Brain microvascular endothelial cell (primary cell): ENCODE measurements at regions not wholly inside any gene's neighbourhood (a gene's known extent, or its start where the extent isn't known, plus 50 kb on each side); places are given as distances from the start of the nearest gene placed in this dataset.

Experiments
- DNase-seq: peaks from one replicate; pipeline ENCODE4 v3.0.0-alpha.2; 2020
- H3K27ac ChIP-seq: fragments of 250-450 bp; sonication (Bioruptor Pico); 2 replicates; pipeline ENCODE4 v1.5.1; 2020; ENCODE audit warnings: mild to moderate bottlenecking, moderate library complexity
- H3K27me3 ChIP-seq: fragments of 250-450 bp; sonication (Bioruptor Pico); replicated peaks from 2 replicates; pipeline ENCODE4 v1.5.1; 2020; ENCODE audit warnings: mild to moderate bottlenecking
- H3K36me3 ChIP-seq: fragments of 250-450 bp; sonication (Bioruptor Pico); replicated peaks from 2 replicates; pipeline ENCODE4 v1.5.1; 2020; ENCODE audit warnings: mild to moderate bottlenecking
- H3K4me3 ChIP-seq: 2 replicates; pipeline ENCODE4 v1.5.1; 2011; ENCODE audit warnings: low read depth, mild to moderate bottlenecking, control low read depth, low read length, moderate library complexity
- CTCF ChIP-seq: IDR thresholded peaks from 2 replicates; pipeline ENCODE4 v1.5.1; 2011; ENCODE audit warnings: low read depth, mild to moderate bottlenecking, moderate library complexity, low read length, control low read depth, inconsistent platforms; ENCODE audit errors: missing control alignments
- in situ Hi-C: cut with HindIII; loops from 2 replicates; pipeline ENCODE4 v1.10.0; 2017; ENCODE audit warnings: low sequenced_read_pairs, low pct_ligation_motif_present

DNA sequence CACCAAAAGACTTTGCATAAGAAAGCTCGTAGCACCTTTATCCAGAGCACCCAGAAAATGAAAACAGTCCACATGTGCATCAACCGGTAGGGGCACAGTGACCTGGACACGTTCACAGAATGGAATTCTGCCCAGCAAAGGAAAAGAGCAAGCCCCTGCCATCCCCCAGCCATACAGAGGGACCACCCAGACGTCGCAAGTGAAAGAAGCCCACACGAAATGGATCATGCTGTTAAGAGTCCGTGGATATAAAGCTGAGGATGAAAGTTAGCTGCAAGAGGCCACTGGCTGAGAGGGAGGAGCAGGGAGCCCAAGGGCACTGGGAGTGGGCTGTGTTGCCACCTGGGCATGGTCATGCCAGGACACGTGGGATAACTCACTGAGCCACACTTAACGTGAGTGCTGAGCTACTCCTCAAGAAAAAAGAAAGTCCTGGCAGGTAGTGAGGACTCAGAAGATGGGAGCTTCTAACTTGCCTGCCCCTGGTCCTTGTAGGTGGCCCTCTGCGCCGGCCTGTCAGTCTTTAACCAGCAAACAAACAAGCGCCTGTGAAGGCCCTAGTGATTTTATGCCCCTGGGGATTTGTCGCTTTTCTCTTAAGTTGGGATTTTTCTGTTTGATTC, 190.7 kb downstream of the C16orf95 start:
- in situ Hi-C loops, result no loop called here
- Histone ChIP-seq H3K36me3 (no peaks in the 10 kb centered on the region), H3K27me3 (no peaks in the 10 kb centered on the region), H3K27ac (no peak overlapping the region), H3K4me3 (no peak overlapping the region)
- TF ChIP-seq CTCF, result no peak
- no peak for DNase-seq

DNA sequence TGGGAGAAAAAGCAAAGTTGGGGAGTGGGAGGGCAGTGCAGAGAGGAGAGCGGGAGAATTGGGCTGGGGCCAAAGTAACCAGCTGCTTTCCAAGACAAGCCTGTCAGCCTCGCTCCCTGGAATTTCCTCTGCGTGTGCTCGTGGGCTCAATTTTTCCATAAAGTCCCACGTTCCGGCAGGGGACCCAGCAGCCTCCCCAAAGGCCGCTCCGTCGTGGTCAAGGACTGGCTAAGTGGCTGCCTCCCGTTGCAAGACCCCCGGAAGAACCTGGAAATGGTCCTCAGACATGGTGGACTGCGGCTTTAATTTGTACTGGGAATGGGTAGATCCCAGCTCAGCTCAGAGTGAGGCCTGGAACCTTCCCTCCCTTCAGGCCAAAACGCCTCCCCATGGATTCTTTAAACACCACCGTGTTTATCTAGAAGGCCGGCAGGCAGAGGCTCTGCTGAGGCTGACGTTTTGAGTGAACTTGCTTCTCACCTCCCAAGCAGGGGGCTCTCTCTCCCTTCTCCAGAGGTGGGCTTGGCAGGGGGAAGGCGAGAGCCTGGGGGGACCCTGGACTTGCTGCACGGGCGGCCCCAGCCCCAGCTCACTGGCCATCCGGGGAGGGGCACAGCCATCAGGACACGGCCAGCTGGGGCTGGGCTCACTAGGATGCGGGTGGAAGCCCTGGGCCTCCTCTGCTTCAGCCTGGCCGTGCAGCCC, 190.0 kb downstream of the C16orf95 start:
- in situ Hi-C loops, result no loop called here

GRCh38 chr16:87127766-87128147, 189.4 kb downstream of the C16orf95 start:
- no peak for TF ChIP-seq CTCF
- Histone ChIP-seq H3K4me3 (no peak overlapping the region), H3K27me3 (no peaks in the 10 kb centered on the region), H3K27ac (no peak overlapping the region), H3K36me3 (no peaks in the 10 kb centered on the region)
- in situ Hi-C loops, result no loop called here
- DNase-seq, result no peak

More for the DNA sequence above, 190.0 kb downstream of the C16orf95 start:
- no peak for TF ChIP-seq CTCF
- H3K4me3 ChIP-seq, result no peak overlapping the region
- H3K27ac ChIP-seq, result peak overlapping the region; percentile 27
- H3K27me3 ChIP-seq, result no peaks in the 10 kb centered on the region
- H3K36me3 ChIP-seq, result no peaks in the 10 kb centered on the region
- DNase-seq, result peak; percentile 39

DNA sequence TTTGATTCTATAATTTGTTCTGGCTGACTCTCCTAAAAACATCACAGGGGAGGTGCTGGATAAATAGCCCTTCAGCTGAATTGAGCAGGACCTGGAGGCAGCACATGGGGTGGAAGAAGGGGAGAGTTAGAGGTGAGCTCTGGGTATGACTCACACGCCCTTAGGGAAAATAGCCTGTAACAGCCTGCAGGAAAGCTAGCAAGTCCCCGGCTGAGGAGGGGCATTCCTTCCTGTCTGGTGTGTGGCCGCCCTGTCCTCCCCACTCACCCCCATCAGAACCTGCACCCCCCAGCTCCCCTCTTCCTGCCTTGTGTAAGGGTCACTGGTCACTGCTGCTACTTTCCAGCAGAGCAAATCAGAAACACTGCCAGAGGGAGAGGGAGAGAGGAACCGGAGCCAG, 187.4 kb downstream of the C16orf95 start:
- TF ChIP-seq CTCF, result no peak
- in situ Hi-C loops, result no loop called here
- Histone ChIP-seq H3K36me3 (no peaks in the 10 kb centered on the region), H3K27me3 (no peaks in the 10 kb centered on the region), H3K4me3 (no peak overlapping the region), H3K27ac (no peak overlapping the region)
- peak; percentile 29 for DNase-seq

DNA sequence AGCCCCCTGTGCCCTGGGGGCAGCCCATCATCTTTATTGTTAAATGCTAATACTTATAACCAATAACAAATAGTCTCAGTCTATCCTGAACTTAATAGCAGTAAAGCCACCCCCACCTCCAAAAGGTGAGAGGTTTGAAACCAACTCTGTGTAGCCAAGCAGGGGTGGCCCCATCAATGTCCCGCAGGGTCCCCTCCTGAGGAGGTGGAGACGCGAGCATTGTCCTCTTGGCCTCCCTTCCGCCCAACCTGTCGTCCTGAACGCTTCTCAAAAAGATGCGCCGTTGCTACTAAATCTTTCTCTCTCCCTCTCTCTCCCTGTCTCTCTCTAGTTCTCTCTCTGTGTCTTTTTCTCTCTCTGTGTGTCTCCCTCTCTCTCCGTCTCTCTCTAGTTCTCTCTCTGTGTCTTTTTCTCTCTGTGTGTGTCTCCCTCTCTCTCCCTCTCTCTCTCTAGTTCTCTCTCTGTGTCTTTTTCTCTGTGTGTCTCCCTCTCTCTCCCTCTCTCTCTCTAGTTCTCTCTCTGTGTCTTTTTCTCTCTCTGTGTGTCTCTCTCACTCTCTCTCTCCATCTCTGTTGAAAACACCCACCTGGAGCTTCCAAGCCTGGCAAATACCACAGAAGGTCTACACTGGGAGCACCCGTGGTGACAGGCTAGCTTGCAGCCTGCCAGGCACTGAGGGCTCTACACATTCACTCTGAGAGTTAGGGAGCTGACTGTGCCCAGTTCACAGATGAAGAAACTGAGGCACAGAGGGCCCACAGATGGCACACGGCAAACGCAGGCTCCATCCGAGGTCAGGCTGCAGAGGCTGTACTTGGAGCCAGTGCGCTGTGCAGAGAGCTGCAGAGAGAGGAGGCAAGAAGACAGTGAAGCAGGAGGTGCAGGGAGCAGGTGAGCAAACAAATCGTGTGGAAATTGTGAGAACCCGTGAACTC, 185.9 kb downstream of the C16orf95 start:
- H3K27me3 ChIP-seq, result no peaks in the 10 kb centered on the region
- in situ Hi-C loops, result no loop called here
- no peak for DNase-seq
- H3K27ac ChIP-seq, result no peak overlapping the region
- no peaks in the 10 kb centered on the region for H3K36me3 ChIP-seq
- H3K4me3 ChIP-seq, result no peak overlapping the region
- no peak for TF ChIP-seq CTCF
